Fibroblast of the aortic adventitia (primary cell): ENCODE measurements at regions not wholly inside any gene's neighbourhood (a gene's known extent, or its start where the extent isn't known, plus 50 kb on each side); places are given as distances from the start of the nearest gene placed in this dataset.

Experiments
- DNase-seq: peaks from one replicate; pipeline ENCODE4 v3.0.0-alpha.2; 2010; ENCODE audit warnings: low read depth
- H3K4me3 ChIP-seq: 2 replicates; pipeline ENCODE4 v1.5.1; 2011; ENCODE audit warnings: low read depth, mild to moderate bottlenecking, control low read depth, low read length, moderate library complexity
- CTCF ChIP-seq: IDR thresholded peaks from 2 replicates; pipeline ENCODE4 v1.5.1; 2011; ENCODE audit warnings: mild to moderate bottlenecking, low read length, control low read depth, inconsistent platforms; ENCODE audit not compliant: insufficient read depth

GRCh38 chr13:31912647-31913401 lies 118.8 kb upstream of the FRY start:
- H3K4me3 ChIP-seq = no peak overlapping the region
- DNase-seq = no peak
- TF ChIP-seq CTCF = no peak

- TF ChIP-seq CTCF = no peak
- DNase-seq = no peak
- no peak overlapping the region for H3K4me3 ChIP-seq
Measured at GRCh38 chr13:31913459-31913858, 118.1 kb upstream of the FRY start.

GRCh38 chr13:31914843-31915242 lies 116.7 kb upstream of the FRY start:
- no peak overlapping the region for H3K4me3 ChIP-seq
- no peak for TF ChIP-seq CTCF
- DNase-seq = no peak

- H3K4me3 ChIP-seq = no peak overlapping the region
- DNase-seq = no peak
- TF ChIP-seq CTCF = no peak
Measured at GRCh38 chr13:31918707-31919106, 112.9 kb upstream of the FRY start.

- H3K4me3 ChIP-seq = no peak overlapping the region
- TF ChIP-seq CTCF = no peak
- no peak for DNase-seq
Measured at GRCh38 chr13:31919241-31919640, 112.3 kb upstream of the FRY start.

GRCh38 chr13:31919971-31920726 lies 111.4 kb upstream of the FRY start:
- no peak for DNase-seq
- no peak for TF ChIP-seq CTCF
- H3K4me3 ChIP-seq = no peak overlapping the region

- TF ChIP-seq CTCF = no peak
- no peak overlapping the region for H3K4me3 ChIP-seq
- no peak for DNase-seq
Measured at GRCh38 chr13:31920727-31921100, 110.9 kb upstream of the FRY start.
